ENCODE measurements at regions not wholly inside any gene's neighbourhood (a gene's known extent, or its start where the extent isn't known, plus 50 kb on each side); places are given as distances from the start of the nearest gene placed in this dataset.

DNA sequence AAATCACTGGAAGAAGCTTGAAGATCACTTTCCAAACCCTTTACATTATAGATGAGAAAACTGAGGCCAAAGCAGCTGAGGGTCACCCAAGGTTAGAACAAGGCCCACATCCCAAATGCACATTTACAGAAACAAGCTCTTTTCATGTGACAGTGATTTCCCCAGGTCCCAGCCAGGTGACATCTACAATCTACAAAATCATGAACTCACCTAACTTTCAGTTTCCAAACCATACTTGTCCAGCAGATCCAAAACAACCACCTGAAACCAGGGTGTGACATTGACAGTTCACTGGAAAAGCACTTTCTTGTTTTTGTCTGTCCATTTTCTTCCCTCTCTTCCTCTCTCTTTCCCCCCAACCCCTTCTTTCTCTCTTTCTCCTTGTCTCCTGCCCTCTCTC, 132.2 kb upstream of the PRICKLE2 start:
- ChIA-PET CTCF (interaction anchor here (0.9 to 1.0 kb wide), 2 partner anchors 9 to 11 kb away, joined by 3 read pairs; no protein-coding TSS in a partner anchor), POLR2A (no interaction called here)
- Histone ChIP-seq H3K4me3 (no peak overlapping the region), H3K4me1 (peaks cover 25% of the 10 kb centered on the region), H3K9me3 (no peaks in the 10 kb centered on the region), H3K4me2 (no peak overlapping the region), H3K27ac (no peak overlapping the region)
- TF ChIP-seq EHF (CRISPR knock-in tag; IDR thresholded peaks at IDR 0.05) = no peak
- no peak for TF ChIP-seq EP300 (IDR thresholded peaks at IDR 0.05)
- FAIRE-seq (no peak), DNase-seq (ENCODE audit: low read depth in 1 of 2, low spot score in 1 of 2) (no peak), ATAC-seq (no peak)

GRCh38 chr3:64355401-64355807, 130.1 kb upstream of the PRICKLE2 start:
- 48% methylated on average over 3 of the region's 3 CpGs for WGBS (ENCODE audit: missing lambda C conversion rate)
- peak overlapping the region; percentile 10; the same call in 1 of the 3 replicates for H3K4me2 ChIP-seq

GRCh38 chr3:64354956-64355355, 129.7 kb upstream of the PRICKLE2 start:
- H3K27ac ChIP-seq = peak overlapping the region in 1 of 2 experiments; percentile 60; a peak in 3 of 6 replicates
- no peak for FAIRE-seq
- TF ChIP-seq EP300 (IDR thresholded peaks at IDR 0.05) = no peak
- TF ChIP-seq MAZ (IDR thresholded peaks at IDR 0.05; ENCODE audit: borderline replicate concordance, low read depth, low read length) = no peak
- TF ChIP-seq ZNF302 (CRISPR knock-in tag; IDR thresholded peaks at IDR 0.05) = no peak
- TF ChIP-seq ZFP36 (IDR thresholded peaks at IDR 0.05; ENCODE audit: borderline replicate concordance, partially characterized antibody) = no peak
- no peak for TF ChIP-seq KDM1A (IDR thresholded peaks at IDR 0.05; ENCODE audit: low read depth)
- no peak for TF ChIP-seq CTCF (IDR thresholded peaks at IDR 0.05)
- TF ChIP-seq SMC3 (IDR thresholded peaks at IDR 0.05) = no peak
- TF ChIP-seq HOXB5 (CRISPR knock-in tag; IDR thresholded peaks at IDR 0.05) = no peak
- TF ChIP-seq BHLHE40 (IDR thresholded peaks at IDR 0.05; ENCODE audit: low read depth, low read length) = no peak
- no peak overlapping the region for H3K4me2 ChIP-seq
- H3K4me1 ChIP-seq = peaks cover 39% of the 10 kb centered on the region
- H3K4me3 ChIP-seq = no peak overlapping the region
- no peak for ATAC-seq
- WGBS (ENCODE audit: missing lambda C conversion rate) = 79% methylated on average over 5 of the region's 5 CpGs
- CTCF ChIA-PET = no interaction called here
- no peaks in the 10 kb centered on the region for H3K9me3 ChIP-seq
- POLR2A ChIA-PET = no interaction called here
- no peak for DNase-seq (ENCODE audit: low read depth in 1 of 2, low spot score in 1 of 2)

More at GRCh38 chr3:64355401-64355807, 130.1 kb upstream of the PRICKLE2 start:
- CTCF ChIA-PET = no interaction called here
- ATAC-seq (peak in 1 of 2 experiments; percentile 77; a peak in 4 of 6 replicates), FAIRE-seq (no peak), DNase-seq (ENCODE audit: low read depth in 1 of 2, low spot score in 1 of 2) (peak in 1 of 2 experiments; percentile 35)
- peak overlapping the region in 1 of 2 experiments; percentile 60; a peak in 2 of 6 replicates for H3K27ac ChIP-seq
- H3K4me1 ChIP-seq = peaks cover 39% of the 10 kb centered on the region
- no peaks in the 10 kb centered on the region for H3K9me3 ChIP-seq
- POLR2A ChIA-PET = no interaction called here
- TF ChIP-seq SREBF2 (IDR thresholded peaks at IDR 0.05) (no peak), ESRRA (IDR thresholded peaks at IDR 0.05; ENCODE audit: borderline replicate concordance, low read length) (no peak)
- no peak overlapping the region for H3K4me3 ChIP-seq

- TF ChIP-seq FOSL2 (IDR thresholded peaks at IDR 0.05) (no peak), FOSL2 (CRISPR knock-in tag; IDR thresholded peaks at IDR 0.05) (no peak), TP53 (CRISPR knock-in tag; IDR thresholded peaks at IDR 0.05) (no peak), MAFK (IDR thresholded peaks at IDR 0.05; ENCODE audit: partially characterized antibody) (no peak), GATA3 (IDR thresholded peaks at IDR 0.05; ENCODE audit: borderline replicate concordance) (no peak), MYC (IDR thresholded peaks at IDR 0.05; ENCODE audit: borderline replicate concordance, low read length) (no peak), FOXS1 (CRISPR knock-in tag; IDR thresholded peaks at IDR 0.05) (no peak), EHF (CRISPR knock-in tag; IDR thresholded peaks at IDR 0.05) (no peak), FOSB (CRISPR knock-in tag; IDR thresholded peaks at IDR 0.05) (no peak), HEYL (CRISPR knock-in tag; IDR thresholded peaks at IDR 0.05) (no peak), ZC3H11A (IDR thresholded peaks at IDR 0.05) (no peak), ESRRA (IDR thresholded peaks at IDR 0.05; ENCODE audit: borderline replicate concordance, low read length) (no peak), E2F6 (IDR thresholded peaks at IDR 0.05; ENCODE audit: borderline replicate concordance, low read depth) (no peak)
- DNase-seq (ENCODE audit: low read depth in 1 of 2, low spot score in 1 of 2) (no peak), ATAC-seq (no peak), FAIRE-seq (no peak)
- WGBS (ENCODE audit: missing lambda C conversion rate) = 75% methylated on average over 5 of the region's 5 CpGs
- CTCF ChIA-PET = no interaction called here
- Histone ChIP-seq H3K27ac (no peak overlapping the region), H3K4me3 (no peak overlapping the region), H3K4me2 (no peak overlapping the region; the same call in 2 of the 3 replicates), H3K9me3 (no peaks in the 10 kb centered on the region), H3K4me1 (peaks cover 39% of the 10 kb centered on the region)
- POLR2A ChIA-PET = no interaction called here
These were observed 129.0 kb upstream of the PRICKLE2 start for GRCh38 chr3:64354221-64354620.
